PC-3 (cell line): ENCODE measurements at regions not wholly inside any gene's neighbourhood (a gene's known extent, or its start where the extent isn't known, plus 50 kb on each side); places are given as distances from the start of the nearest gene placed in this dataset.

Source experiments
- CTCF ChIP-seq: fragments of 300-600 bp; sonication (generic); conservative IDR thresholded peaks from 2 replicates; pipeline ENCODE4 v1.5.1; 2017; ENCODE audit warnings: antibody characterized with exemption, low read depth, mild to moderate bottlenecking, low read length
- EZH2 ChIP-seq: fragments of 300-600 bp; sonication (generic); IDR thresholded peaks from one replicate; pipeline ENCODE4 v1.6.1; 2017; ENCODE audit warnings: antibody characterized with exemption, mild to moderate bottlenecking, low read length; ENCODE audit not compliant: unreplicated experiment
- EZH2phosphoT487 ChIP-seq: fragments of 300-600 bp; sonication (generic); IDR thresholded peaks from 2 replicates; pipeline ENCODE4 v1.6.1; 2018; ENCODE audit warnings: mild to moderate bottlenecking, antibody characterized with exemption, low read length, borderline replicate concordance

GRCh38 chr1:163444665-163445064, 122.9 kb downstream of the NUF2 start:
- TF ChIP-seq CTCF, result no peak
- TF ChIP-seq EZH2, result no peak
- no peak for TF ChIP-seq EZH2phosphoT487
